ENCODE measurements at regions not wholly inside any gene's neighbourhood (a gene's known extent, or its start where the extent isn't known, plus 50 kb on each side); places are given as distances from the start of the nearest gene placed in this dataset.
"Not testable (repeated sequence)": the region's sequence is repeated elsewhere in the genome, so short reads cannot be mapped to it uniquely, and the experiment has no call there.

DNA sequence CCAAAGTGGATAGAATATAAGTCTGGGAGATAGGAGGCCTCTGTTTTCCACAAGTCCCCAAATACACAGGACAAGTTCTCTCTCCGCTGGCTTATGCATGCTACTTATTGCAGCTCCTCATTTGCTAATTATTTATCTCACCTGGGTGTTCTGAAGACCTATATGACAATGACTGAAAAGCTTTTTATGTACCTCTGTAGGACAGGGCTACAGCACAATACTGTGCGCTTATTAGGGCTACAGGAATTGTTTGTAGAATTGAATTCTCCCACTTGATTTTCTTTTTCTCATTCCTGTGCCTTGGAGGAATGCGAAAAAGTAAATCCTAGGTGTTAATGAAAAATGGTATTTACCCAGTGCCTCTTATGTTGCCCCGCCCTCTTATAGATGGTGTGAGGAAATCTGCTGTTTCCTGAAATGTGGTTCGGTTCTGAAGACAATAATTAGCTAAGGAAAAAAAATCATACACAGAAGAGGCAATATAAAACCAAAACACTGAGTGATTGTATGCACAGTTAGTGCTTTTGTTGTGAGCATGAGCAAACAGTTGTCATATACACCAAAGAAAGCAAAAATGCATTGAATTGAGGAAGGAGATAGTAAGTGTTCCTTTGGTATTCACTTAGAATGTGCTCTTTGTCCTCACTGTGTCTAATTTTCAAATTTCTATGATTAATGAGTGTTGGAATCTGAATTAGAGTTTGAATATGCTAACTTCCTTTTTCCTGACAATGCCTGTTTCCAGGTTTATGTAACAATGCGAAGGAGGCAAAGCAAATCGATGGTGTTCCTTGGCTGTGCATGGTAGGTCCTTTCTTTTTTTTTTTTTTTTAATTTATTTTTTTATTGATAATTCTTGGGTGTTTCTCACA lies 78.7 kb upstream of the PNPT1 start:
- DNase-seq (ENCODE audit: low read depth), result peak; percentile 37

DNA sequence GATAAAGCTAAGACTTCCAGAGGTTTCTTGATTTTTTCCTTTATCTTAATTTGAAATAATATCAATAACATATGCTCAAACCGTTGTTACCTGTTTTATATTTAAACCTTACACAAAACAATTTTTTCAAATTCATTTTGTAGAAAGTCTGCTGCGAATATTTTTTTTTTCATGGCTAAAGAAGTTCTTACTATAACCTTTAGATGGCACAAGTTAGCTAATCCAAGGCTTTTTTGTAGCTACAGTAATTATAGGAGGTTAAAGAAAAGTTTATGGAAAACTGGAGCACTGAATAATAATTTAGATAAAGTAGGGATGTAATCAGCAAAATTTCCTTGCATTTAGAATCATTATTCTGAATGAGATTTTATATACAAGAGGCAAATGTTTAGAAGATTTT lies 78.0 kb upstream of the PNPT1 start:
- peak; percentile 58 for DNase-seq (ENCODE audit: low read depth)

DNA sequence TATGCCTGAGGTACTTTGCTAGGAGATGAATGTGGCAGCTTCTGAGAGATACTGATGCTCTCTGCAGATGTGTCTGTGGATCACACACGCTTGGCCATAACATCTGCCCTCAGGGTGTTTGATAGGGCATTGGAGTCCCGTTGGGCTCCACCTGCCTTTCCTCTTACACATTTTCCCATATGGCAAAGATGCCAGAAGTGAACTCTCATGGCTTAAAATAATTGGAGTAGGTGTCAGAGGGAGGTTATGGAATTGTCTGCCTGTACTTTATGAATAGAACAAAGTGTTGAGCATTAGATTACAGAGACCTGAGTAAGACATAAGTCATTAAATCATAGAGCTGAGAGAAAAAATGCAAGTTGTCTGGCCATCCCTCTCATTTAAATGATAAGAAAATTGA lies 75.3 kb upstream of the PNPT1 start:
- DNase-seq (ENCODE audit: low read depth), result no peak

DNA sequence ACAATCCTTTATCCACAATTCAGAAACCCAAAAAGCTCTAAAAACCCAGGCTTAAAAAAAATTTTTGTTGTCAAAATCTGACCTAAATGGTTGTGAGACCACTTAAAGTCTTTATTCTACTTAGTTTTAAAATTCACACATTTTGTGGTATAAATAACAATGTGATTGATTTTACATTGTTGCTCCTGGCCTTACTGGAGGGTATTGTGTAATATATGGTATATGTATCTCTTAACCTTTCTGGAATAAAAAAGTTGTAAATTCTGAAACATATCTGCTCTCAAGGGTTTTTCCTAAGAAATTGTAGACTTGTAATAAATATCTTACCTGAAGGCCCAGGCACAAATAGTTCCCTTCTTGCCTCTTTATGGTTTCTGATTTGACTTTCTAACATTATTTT lies 73.3 kb upstream of the PNPT1 start:
- no peak for DNase-seq (ENCODE audit: low read depth)

DNA sequence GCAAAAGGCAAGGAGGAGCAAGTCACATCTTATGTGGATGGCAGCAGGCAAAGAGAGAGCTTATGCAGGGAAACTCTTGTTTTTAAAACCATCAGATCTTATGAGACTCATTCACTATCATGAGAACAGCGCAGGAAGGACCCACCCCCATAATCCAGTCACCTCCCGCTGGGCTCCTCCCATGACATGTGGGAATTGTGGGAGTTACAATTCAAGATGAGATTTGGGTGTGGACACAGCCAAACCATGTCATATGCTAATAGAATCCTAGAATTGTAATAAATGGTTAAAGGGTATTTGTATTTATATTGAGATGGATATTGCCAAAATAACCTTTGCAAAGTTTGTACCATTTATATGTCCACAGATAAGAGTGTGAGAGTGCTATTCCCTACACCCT lies 72.1 kb upstream of the PNPT1 start:
- not testable (repeated sequence) for DNase-seq (ENCODE audit: low read depth)

DNA sequence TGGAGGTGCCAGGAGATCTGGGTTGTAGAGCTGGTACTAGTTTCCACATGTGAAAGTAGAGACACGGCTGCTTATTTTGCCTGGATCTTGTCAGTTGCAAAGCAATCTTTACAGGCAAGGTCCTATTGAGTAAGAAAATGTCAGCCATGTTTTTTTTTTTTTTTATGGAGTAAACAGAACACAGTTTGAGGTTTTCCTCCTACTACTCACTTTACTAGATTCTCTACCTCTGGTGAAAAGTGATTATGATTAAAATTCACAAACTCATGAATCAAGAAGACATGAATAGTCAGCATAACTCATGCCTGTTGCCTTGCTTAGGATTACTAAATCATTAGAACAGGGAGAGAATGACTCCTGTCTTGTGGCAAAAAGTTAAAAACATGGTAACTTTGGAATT lies 70.1 kb upstream of the PNPT1 start:
- no peak for DNase-seq (ENCODE audit: low read depth)

DNA sequence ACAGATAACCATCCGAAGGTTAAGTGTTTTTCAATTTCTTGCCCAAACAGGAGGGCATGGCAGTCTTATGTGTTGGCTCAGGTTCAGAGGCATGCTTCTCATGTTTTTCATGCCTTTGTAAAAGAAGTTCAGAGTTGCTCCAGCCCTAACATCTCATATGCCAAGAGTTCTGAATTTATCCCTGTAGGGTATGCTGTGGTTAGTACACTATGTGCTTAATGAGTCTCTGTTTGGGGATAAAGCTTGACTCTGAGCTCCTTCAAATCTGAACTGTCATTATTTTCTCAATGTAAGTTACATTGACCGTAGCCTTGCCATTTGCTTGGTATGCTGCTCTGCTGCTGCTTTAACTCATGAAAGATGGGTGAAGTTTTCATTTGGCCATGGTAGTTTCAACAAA lies 67.9 kb upstream of the PNPT1 start:
- peak; percentile 59 for DNase-seq (ENCODE audit: low read depth)

DNA sequence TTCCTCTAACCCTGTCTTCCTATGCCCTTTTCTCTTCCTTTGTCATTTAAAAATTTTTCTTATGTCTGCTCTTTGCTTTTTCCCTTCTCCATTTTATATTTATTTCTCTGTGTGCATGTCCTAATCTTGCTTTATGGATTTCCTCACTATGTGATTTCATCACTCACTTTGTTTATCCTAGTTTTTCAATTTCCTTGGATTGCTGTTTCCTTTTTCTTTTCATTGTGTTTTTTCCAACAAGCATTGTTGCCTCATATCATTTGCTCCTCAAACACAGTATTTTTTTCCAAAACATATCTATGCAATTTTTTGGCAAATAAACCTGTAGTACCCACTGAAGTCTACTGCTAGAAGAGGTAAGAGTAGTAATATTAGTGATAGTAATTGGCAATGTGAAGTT lies 67.4 kb upstream of the PNPT1 start:
- no peak for DNase-seq (ENCODE audit: low read depth)

DNA sequence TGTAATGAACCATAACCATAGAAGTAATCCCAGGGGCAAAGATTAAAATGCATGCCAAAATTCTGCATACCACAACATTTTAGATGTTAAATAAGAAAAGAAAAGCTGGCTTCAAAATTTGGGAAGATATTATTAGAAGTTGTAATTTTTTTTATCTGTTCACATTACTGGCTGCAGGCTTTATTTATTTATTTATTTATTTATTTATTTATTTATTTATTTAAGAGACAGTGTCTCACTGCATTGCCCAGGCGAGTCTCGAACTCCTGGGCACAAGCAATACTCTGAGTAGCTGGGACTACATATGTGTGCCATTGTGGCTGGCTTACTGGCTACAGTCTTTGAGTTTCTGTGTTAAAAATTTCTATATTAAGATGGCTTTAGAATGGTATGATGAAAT lies 66.5 kb upstream of the PNPT1 start:
- no peak for DNase-seq (ENCODE audit: low read depth)

DNA sequence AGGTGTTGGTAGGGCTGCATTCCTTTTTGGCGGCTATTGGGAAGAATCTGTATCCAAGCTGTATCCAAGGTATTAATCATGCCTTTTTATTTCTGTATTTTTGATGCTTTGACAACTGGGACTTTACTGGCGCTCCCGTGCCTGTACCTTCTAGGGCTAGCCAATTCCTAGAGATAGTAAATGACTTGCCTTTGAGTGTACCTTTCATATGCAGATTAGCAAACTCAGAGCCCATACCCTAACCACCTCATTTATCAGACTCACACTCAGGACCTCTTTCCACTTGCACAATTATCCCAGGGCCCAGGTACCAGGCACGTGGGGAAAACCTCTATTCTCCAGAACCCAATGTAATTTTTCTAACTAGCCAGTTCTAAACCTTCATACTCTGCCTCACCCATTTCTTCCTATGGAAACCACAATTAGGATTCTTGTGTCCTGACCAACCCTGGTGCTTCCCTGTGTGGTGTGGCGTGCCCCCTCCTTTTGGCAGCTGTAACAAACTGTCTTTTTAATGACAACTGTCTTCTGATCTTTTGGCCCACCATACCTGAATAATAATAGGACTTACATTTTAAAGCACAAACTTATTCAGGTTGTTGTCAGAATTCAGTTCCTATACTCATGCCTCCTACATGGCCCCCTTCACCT lies 65.8 kb upstream of the PNPT1 start:
- DNase-seq (ENCODE audit: low read depth), result no peak

DNA sequence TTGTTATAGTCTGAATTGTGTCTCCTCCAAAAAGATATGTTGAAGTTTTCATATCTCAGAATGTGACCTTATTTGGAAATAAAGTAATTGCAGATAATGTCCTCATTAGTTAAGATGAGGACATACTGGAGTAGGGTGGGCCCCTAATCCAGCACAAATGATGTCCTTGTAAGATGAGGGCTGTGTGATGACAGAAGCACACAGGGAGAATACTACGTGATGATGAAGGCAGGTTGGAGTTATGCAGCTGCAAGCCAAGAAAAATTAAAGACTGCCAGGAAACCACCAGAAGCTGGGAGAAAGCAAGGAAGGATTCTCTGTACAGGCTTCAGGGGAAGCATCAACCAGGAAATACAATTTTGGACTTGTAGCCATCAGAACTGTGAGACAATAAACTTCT lies 58.3 kb upstream of the PNPT1 start:
- no peak for DNase-seq (ENCODE audit: low read depth)

DNA sequence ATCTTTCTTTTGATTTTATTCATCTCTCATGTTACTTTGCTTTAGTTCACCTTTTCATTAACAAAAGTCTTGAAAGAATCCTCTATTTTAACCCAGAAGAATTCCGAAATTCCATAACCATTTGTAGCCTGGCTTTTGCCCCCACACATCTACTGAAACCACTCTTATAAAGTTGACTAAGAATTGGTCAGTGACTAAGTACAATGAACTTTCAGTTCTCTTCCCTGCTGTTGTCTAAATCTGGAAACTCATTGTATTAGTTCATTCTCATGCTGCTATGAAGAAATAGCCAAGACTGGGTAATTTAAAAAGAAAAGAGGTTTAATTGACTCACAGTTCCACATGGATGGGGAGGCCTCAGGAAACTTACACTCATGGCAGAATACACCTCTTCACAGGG lies 49.9 kb upstream of the PNPT1 start:
- peak; percentile 63 for DNase-seq (ENCODE audit: low read depth)
